ENCODE measurements at regions not wholly inside any gene's neighbourhood (a gene's known extent, or its start where the extent isn't known, plus 50 kb on each side); places are given as distances from the start of the nearest gene placed in this dataset.

- TF ChIP-seq ZFX (IDR thresholded peaks at IDR 0.05) (no peak), TCF7L2 (IDR thresholded peaks at IDR 0.05; ENCODE audit: borderline replicate concordance, extremely low read depth, insufficient read depth, insufficient read length) (no peak), EGR1 (IDR thresholded peaks at IDR 0.05; ENCODE audit: low read depth) (no peak), CTCF (IDR thresholded peaks at IDR 0.05 in 2 of 3, conservative IDR thresholded peaks at IDR 0.05 in 1 of 3; ENCODE audit: borderline replicate concordance in 1 of 3, insufficient read depth in 1 of 3, low read depth in 2 of 3, low read length in 2 of 3) (no peak), ELF1 (IDR thresholded peaks at IDR 0.05; ENCODE audit: borderline replicate concordance, low read depth) (no peak), EZH2 (IDR thresholded peaks at IDR 0.05) (no peak), ZBTB33 (IDR thresholded peaks at IDR 0.05; ENCODE audit: extremely low read depth, insufficient replicate concordance, low read length) (no peak), YY1 (IDR thresholded peaks at IDR 0.05; ENCODE audit: extremely low read depth, insufficient replicate concordance, low read depth, low read length) (no peak), REST (IDR thresholded peaks at IDR 0.05; ENCODE audit: low read depth) (no peak), SIN3A (IDR thresholded peaks at IDR 0.05; ENCODE audit: low read depth) (no peak), JUND (IDR thresholded peaks at IDR 0.05) (no peak), FOSL1 (IDR thresholded peaks at IDR 0.05; ENCODE audit: low read depth) (no peak), POLR2A (IDR thresholded peaks at IDR 0.05; ENCODE audit: borderline replicate concordance, extremely low read depth, insufficient read depth, insufficient read length) (no peak)
- no TSS peak for BruUV-seq (replicated peaks)
- Histone ChIP-seq H3K36me3 (ENCODE audit: control insufficient read depth in 1 of 2, insufficient read depth in 2 of 2, low read length in 2 of 2) (no peaks in the 10 kb centered on the region), H3K4me1 (ENCODE audit: control insufficient read depth in 1 of 2, insufficient read depth in 2 of 2, low read length in 2 of 2) (peaks cover 0 to 5% of the 10 kb centered on the region in 2 experiments; a peak in 2 of 4 replicates), H3K9ac (ENCODE audit: low read length) (no peak overlapping the region), H3K9me2 (ENCODE audit: insufficient read depth) (no peaks in the 10 kb centered on the region), H3K4me3 (replicated peaks in 1 of 2; ENCODE audit: low read depth in 1 of 2, low read length in 2 of 2) (no peak overlapping the region), H4K20me1 (ENCODE audit: insufficient read depth) (no peaks in the 10 kb centered on the region), H2AFZ (ENCODE audit: low read depth, low read length, poor library complexity, severe bottlenecking) (no peak overlapping the region), H3K27ac (ENCODE audit: low read depth, low read length) (no peak overlapping the region), H3K79me2 (ENCODE audit: insufficient read depth, low read length) (no peaks in the 10 kb centered on the region), H3K4me2 (ENCODE audit: low read length) (no peak overlapping the region), H3K9me3 (ENCODE audit: control insufficient read depth in 1 of 2, insufficient read depth in 1 of 2, low read depth in 1 of 2, low read length in 2 of 2) (no peaks in the 10 kb centered on the region; a peak in 1 of 4 replicates), H3K27me3 (ENCODE audit: insufficient read depth, low read length) (no peaks in the 10 kb centered on the region)
- POLR2A ChIA-PET = no interaction called here
- ATAC-seq (no peak), DNase-seq (ENCODE audit: low read depth, low spot score) (no peak)
- RAD21 ChIA-PET (ENCODE audit: low non-redundant PET in 1 of 2, low total read pairs in 2 of 2, uncharacterized antibody in 2 of 2, unreplicated experiment in 2 of 2) = no interaction called here
- intact Hi-C loops (cut with micrococcal nuclease) = loop anchor here (10.0 kb wide), 1 partner anchor 65 kb away; no protein-coding TSS in a partner anchor
- CTCF ChIA-PET = no interaction called here
Measured at GRCh38 chr16:52819405-52819804, 233.3 kb downstream of the CHD9NB start.

All from HCT116 (cell line).